SU-DHL-6 (cell line): ENCODE measurements at regions not wholly inside any gene's neighbourhood (a gene's known extent, or its start where the extent isn't known, plus 50 kb on each side); places are given as distances from the start of the nearest gene placed in this dataset.

ENCODE experiments used
- CTCF ChIP-seq: fragments of 200-600 bp; sonication (generic); IDR thresholded peaks from one replicate; pipeline ENCODE4 v1.5.1; 2017; ENCODE audit warnings: antibody characterized with exemption, mild to moderate bottlenecking, low read length, moderate library complexity; ENCODE audit not compliant: insufficient read depth, poor library complexity, severe bottlenecking
- EZH2phosphoT487 ChIP-seq: fragments of 200-600 bp; sonication (generic), shearing (Covaris generic); conservative IDR thresholded peaks from 2 replicates; pipeline ENCODE4 v1.6.1; 2018; ENCODE audit warnings: mild to moderate bottlenecking, antibody characterized with exemption, low read length, moderate library complexity, mixed read lengths

- no peak for TF ChIP-seq CTCF
- TF ChIP-seq EZH2phosphoT487 = no peak
These were observed 87.9 kb downstream of the KLF15 start for GRCh38 chr3:126269354-126269753.
